T-cell (primary cell): ENCODE measurements at regions not wholly inside any gene's neighbourhood (a gene's known extent, or its start where the extent isn't known, plus 50 kb on each side); places are given as distances from the start of the nearest gene placed in this dataset.

ENCODE experiments used
- ATAC-seq, 4 experiments: fragments of 200-7000 bp in 3 of 4; fragments of 150-1000 bp in 1 of 4; cut with Tn5 transposase; replicated peaks in 1 of 4; 1 replicate in 3 of 4; 2 replicates in 1 of 4; pipeline ENCODE4 v1.10.0; 2021; ENCODE audit warnings: moderate library complexity in 3 of 4, mild to moderate bottlenecking in 2 of 4, moderate number of reproducible peaks in 1 of 4
- CTCF ChIA-PET, 2 donors: fragments of 300-600 bp; sonication (Branson Sonifier 250); formaldehyde crosslinking; loops; one replicate each; lab custom pipeline; 2022; ENCODE audit warnings: antibody characterized with exemption in 2 of 2; lab: Charles Lee
- POLR2A ChIA-PET, 2 donors: fragments of 300-600 bp; sonication (Branson Sonifier 250); formaldehyde crosslinking; loops; one replicate each; lab custom pipeline; 2022; ENCODE audit warnings: antibody characterized with exemption in 2 of 2; lab: Charles Lee
- DNase-seq, 35 experiments: peaks; one replicate each; pipeline versions ENCODE4 v3.0.0 to v3.0.0-alpha.2; 2013 to 2023
- H3K27ac ChIP-seq: one replicate; pipeline ENCODE4 v1.5.1; 2013; ENCODE audit warnings: low read length
- H3K27me3 ChIP-seq, 2 experiments: replicated peaks in 1 of 2; 1 replicate in 1 of 2; 2 replicates in 1 of 2; pipeline versions ENCODE4 v1.6.1 to v1.7.0; 2013; ENCODE audit warnings: low read length in 1 of 2, mixed read lengths in 1 of 2; ENCODE audit not compliant: control insufficient read depth in 2 of 2, insufficient read depth in 2 of 2; ENCODE audit errors: extremely low read depth in 1 of 2
- H3K36me3 ChIP-seq, 2 donors: 1 replicate in 1 of 2; 2 replicates in 1 of 2; pipeline versions ENCODE4 v1.6.1 to v1.7.0; 2013; ENCODE audit warnings: low read length in 1 of 2; ENCODE audit not compliant: control insufficient read depth in 2 of 2, insufficient read depth in 1 of 2; ENCODE audit errors: extremely low read depth in 1 of 2
- H3K4me1 ChIP-seq, 2 experiments: 1 replicate in 1 of 2; 2 replicates in 1 of 2; pipeline versions ENCODE4 v1.6.1 to v1.7.0; 2013; ENCODE audit warnings: low read length in 2 of 2, mixed read lengths in 1 of 2; ENCODE audit not compliant: insufficient read depth in 2 of 2, control insufficient read depth in 1 of 2; ENCODE audit errors: extremely low read depth in 1 of 2
- H3K4me3 ChIP-seq, 2 donors: 1 replicate in 1 of 2; 2 replicates in 1 of 2; pipeline versions ENCODE4 v1.5.1 to v1.7.0; 2013; ENCODE audit warnings: mild to moderate bottlenecking in 2 of 2, low read length in 1 of 2, moderate library complexity in 1 of 2; ENCODE audit not compliant: control insufficient read depth in 1 of 2; ENCODE audit errors: extremely low read depth in 1 of 2
- H3K9me3 ChIP-seq: 2 replicates; pipeline ENCODE4 v1.7.0; 2013
- H3K27ac Mint-ChIP-seq, 2 donors: one replicate each; pipeline ENCODE4 v1.8.0; 2020 to 2021; ENCODE audit warnings: mild to moderate bottlenecking in 2 of 2, mixed read lengths in 2 of 2
- H3K27me3 Mint-ChIP-seq, 2 donors: one replicate each; pipeline ENCODE4 v1.8.0; 2021 to 2022; ENCODE audit warnings: mixed read lengths in 2 of 2
- H3K36me3 Mint-ChIP-seq: one replicate; pipeline ENCODE4 v1.8.0; 2021; ENCODE audit warnings: mixed read lengths
- H3K4me1 Mint-ChIP-seq, 3 donors: one replicate each; pipeline ENCODE4 v1.8.0; 2020 to 2022; ENCODE audit warnings: mixed read lengths in 3 of 3, mild to moderate bottlenecking in 1 of 3
- H3K4me3 Mint-ChIP-seq, 3 donors: one replicate each; pipeline ENCODE4 v1.8.0; 2020 to 2022; ENCODE audit warnings: mild to moderate bottlenecking in 3 of 3, mixed read lengths in 3 of 3, moderate library complexity in 3 of 3
- H3K9me3 Mint-ChIP-seq, 3 donors: one replicate each; pipeline ENCODE4 v1.8.0; 2020 to 2022; ENCODE audit warnings: mixed read lengths in 3 of 3
- WGBS: methylation state at CpG from one replicate; pipeline ENCODE4 v1.1.5; 2013; ENCODE audit warnings: missing lambda C conversion rate; ENCODE audit not compliant: insufficient coverage; 5-methylcytosine and 5-hydroxymethylcytosine counted together

GRCh38 chr18:33849731-33850130, 271.7 kb downstream of the ASXL3 start:
- Mint-ChIP-seq H3K4me3 (no peak overlapping the region), H3K36me3 (no peaks in the 10 kb centered on the region), H3K27ac (no peak overlapping the region), H3K9me3 (peaks cover 0 to 22% (median 8%) of the 10 kb centered on the region in 3 donors), H3K27me3 (no peaks in the 10 kb centered on the region), H3K4me1 (no peaks in the 10 kb centered on the region)
- H3K27ac ChIP-seq, result no peak overlapping the region
- no peaks in the 10 kb centered on the region for H3K27me3 ChIP-seq
- no CpG with 5 or more reads among the region's 4 CpGs for WGBS
- no peaks in the 10 kb centered on the region for H3K9me3 ChIP-seq
- H3K4me3 ChIP-seq, result no peak overlapping the region
- no peaks in the 10 kb centered on the region for H3K4me1 ChIP-seq
- ATAC-seq (no peak), DNase-seq (no peak)
- CTCF ChIA-PET, result no interaction called here
- H3K36me3 ChIP-seq, result no peaks in the 10 kb centered on the region
- POLR2A ChIA-PET, result no interaction called here

- no peak for ATAC-seq
- no CpG with 5 or more reads among the region's 3 CpGs for WGBS
- no peak overlapping the region for H3K4me3 ChIP-seq
- H3K4me1 ChIP-seq, result no peaks in the 10 kb centered on the region
- Mint-ChIP-seq H3K27ac (no peak overlapping the region), H3K36me3 (no peaks in the 10 kb centered on the region), H3K27me3 (no peaks in the 10 kb centered on the region), H3K9me3 (peaks cover 6 to 19% (median 10%) of the 10 kb centered on the region in 3 donors), H3K4me3 (no peak overlapping the region), H3K4me1 (no peaks in the 10 kb centered on the region)
- POLR2A ChIA-PET, result no interaction called here
- no peak overlapping the region for H3K27ac ChIP-seq
- H3K27me3 ChIP-seq, result no peaks in the 10 kb centered on the region
- no peaks in the 10 kb centered on the region for H3K9me3 ChIP-seq
- no peak for DNase-seq
- CTCF ChIA-PET, result no interaction called here
- H3K36me3 ChIP-seq, result no peaks in the 10 kb centered on the region
These were observed 266.2 kb downstream of the ASXL3 start for GRCh38 chr18:33844232-33844631.

GRCh38 chr18:33841221-33841967, 263.4 kb downstream of the ASXL3 start:
- no peak for DNase-seq
- Histone ChIP-seq H3K4me3 (no peak overlapping the region), H3K27ac (no peak overlapping the region), H3K4me1 (no peaks in the 10 kb centered on the region), H3K9me3 (no peaks in the 10 kb centered on the region), H3K36me3 (no peaks in the 10 kb centered on the region), H3K27me3 (no peaks in the 10 kb centered on the region)
- Mint-ChIP-seq H3K27me3 (no peaks in the 10 kb centered on the region), H3K4me3 (no peak overlapping the region), H3K36me3 (no peaks in the 10 kb centered on the region), H3K4me1 (no peaks in the 10 kb centered on the region), H3K9me3 (peaks cover 6 to 18% (median 14%) of the 10 kb centered on the region in 3 donors), H3K27ac (no peak overlapping the region)
- ChIA-PET POLR2A (no interaction called here), CTCF (no interaction called here)
- 0% methylated on average over 1 of the region's 6 CpGs for WGBS
- ATAC-seq, result no peak

GRCh38 chr18:33840212-33840593, 262.2 kb downstream of the ASXL3 start:
- Histone ChIP-seq H3K27me3 (no peaks in the 10 kb centered on the region), H3K9me3 (no peaks in the 10 kb centered on the region), H3K4me3 (no peak overlapping the region), H3K27ac (no peak overlapping the region), H3K4me1 (no peaks in the 10 kb centered on the region), H3K36me3 (no peaks in the 10 kb centered on the region)
- Mint-ChIP-seq H3K4me3 (no peak overlapping the region), H3K36me3 (no peaks in the 10 kb centered on the region), H3K27me3 (no peaks in the 10 kb centered on the region), H3K27ac (no peak overlapping the region), H3K9me3 (peaks cover 10 to 19% (median 16%) of the 10 kb centered on the region in 3 donors), H3K4me1 (no peaks in the 10 kb centered on the region)
- no peak for ATAC-seq
- no CpG with 5 or more reads among the region's 2 CpGs for WGBS
- ChIA-PET CTCF (no interaction called here), POLR2A (interaction anchor here in 1 of 2 donors (0.5 kb wide), 1 partner anchor 46 kb away, joined by 3 read pairs; no protein-coding TSS in a partner anchor)
- no peak for DNase-seq

GRCh38 chr18:33839452-33840211, 261.6 kb downstream of the ASXL3 start:
- H3K9me3 Mint-ChIP-seq, result peaks cover 10 to 16% (median 13%) of the 10 kb centered on the region in 3 donors
- no peak overlapping the region for H3K27ac Mint-ChIP-seq
- CTCF ChIA-PET, result interaction anchor here in 1 of 2 donors (0.6 kb wide), 1 partner anchor 9 kb away, joined by 3 read pairs; no protein-coding TSS in a partner anchor
- Histone ChIP-seq H3K4me1 (no peaks in the 10 kb centered on the region), H3K27ac (no peak overlapping the region), H3K9me3 (no peaks in the 10 kb centered on the region), H3K4me3 (no peak overlapping the region), H3K36me3 (no peaks in the 10 kb centered on the region), H3K27me3 (no peaks in the 10 kb centered on the region)
- H3K4me1 Mint-ChIP-seq, result no peaks in the 10 kb centered on the region
- H3K27me3 Mint-ChIP-seq, result no peaks in the 10 kb centered on the region
- no peaks in the 10 kb centered on the region for H3K36me3 Mint-ChIP-seq
- no CpG with 5 or more reads among the region's 6 CpGs for WGBS
- POLR2A ChIA-PET, result interaction anchor here in 1 of 2 donors (0.5 to 0.6 kb wide), 2 partner anchors 12 to 46 kb away, joined by 3 to 5 read pairs; no protein-coding TSS in a partner anchor
- H3K4me3 Mint-ChIP-seq, result no peak overlapping the region
- ATAC-seq (no peak), DNase-seq (no peak)

GRCh38 chr18:33838054-33838453, 260.0 kb downstream of the ASXL3 start:
- DNase-seq (no peak), ATAC-seq (no peak)
- POLR2A ChIA-PET, result no interaction called here
- no peaks in the 10 kb centered on the region for H3K27me3 ChIP-seq
- no peaks in the 10 kb centered on the region for H3K36me3 Mint-ChIP-seq
- CTCF ChIA-PET, result no interaction called here
- H3K9me3 ChIP-seq, result no peaks in the 10 kb centered on the region
- no peak overlapping the region for H3K4me3 Mint-ChIP-seq
- H3K36me3 ChIP-seq, result no peaks in the 10 kb centered on the region
- no peaks in the 10 kb centered on the region for H3K27me3 Mint-ChIP-seq
- H3K4me1 ChIP-seq, result no peaks in the 10 kb centered on the region
- H3K4me1 Mint-ChIP-seq, result no peaks in the 10 kb centered on the region
- H3K27ac ChIP-seq, result no peak overlapping the region
- H3K4me3 ChIP-seq, result no peak overlapping the region
- WGBS, result 89% methylated on average over 1 of the region's 1 CpG
- no peak overlapping the region for H3K27ac Mint-ChIP-seq
- peaks cover 15 to 21% (median 18%) of the 10 kb centered on the region in 3 donors for H3K9me3 Mint-ChIP-seq
